Liver (tissue), 8 donors: ENCODE measurements at regions not wholly inside any gene's neighbourhood (a gene's known extent, or its start where the extent isn't known, plus 50 kb on each side); places are given as distances from the start of the nearest gene placed in this dataset.

ENCODE experiments used
- DNase-seq: peaks from one replicate; pipeline ENCODE4 v3.0.0-alpha.2; 2017; ENCODE audit warnings: low spot score
- H3K27ac ChIP-seq, 2 donors: one replicate each; pipeline ENCODE4 v1.7.0; 2013; ENCODE audit warnings: inconsistent platforms in 2 of 2, low read length in 2 of 2, control low read depth in 1 of 2, low read depth in 1 of 2, mild to moderate bottlenecking in 1 of 2
- H3K27me3 ChIP-seq, 4 donors: one replicate each; pipeline versions ENCODE4 v1.6.1 to v1.7.0; 2013; ENCODE audit warnings: low read length in 3 of 4, inconsistent platforms in 1 of 4, mild to moderate bottlenecking in 1 of 4, moderate library complexity in 1 of 4; ENCODE audit not compliant: control insufficient read depth in 4 of 4, insufficient read depth in 4 of 4
- H3K36me3 ChIP-seq, 4 donors: one replicate each; pipeline versions ENCODE4 v1.6.1 to v1.7.0; 2013; ENCODE audit warnings: low read length in 3 of 4, mild to moderate bottlenecking in 3 of 4, low read depth in 1 of 4, moderate library complexity in 1 of 4; ENCODE audit not compliant: control insufficient read depth in 4 of 4, insufficient read depth in 3 of 4
- H3K4me1 ChIP-seq, 4 donors: one replicate each; pipeline versions ENCODE4 v1.6.1 to v1.7.0; 2013; ENCODE audit warnings: low read length in 3 of 4, mild to moderate bottlenecking in 3 of 4, moderate library complexity in 1 of 4; ENCODE audit not compliant: control insufficient read depth in 4 of 4, insufficient read depth in 4 of 4
- H3K4me3 ChIP-seq, 3 donors: one replicate each; pipeline versions ENCODE4 v1.6.1 to v1.7.0; 2013; ENCODE audit warnings: low read length in 3 of 3, control low read depth in 1 of 3, low read depth in 1 of 3, mild to moderate bottlenecking in 1 of 3
- H3K9ac ChIP-seq, 2 donors: one replicate each; pipeline ENCODE4 v1.7.0; 2013; ENCODE audit warnings: low read length in 2 of 2, mild to moderate bottlenecking in 2 of 2, moderate library complexity in 2 of 2, control low read depth in 1 of 2, low read depth in 1 of 2
- H3K9me3 ChIP-seq, 4 donors: one replicate each; pipeline versions ENCODE4 v1.6.1 to v1.7.0; 2013; ENCODE audit warnings: low read length in 3 of 4; ENCODE audit not compliant: control insufficient read depth in 4 of 4
- ATF3 ChIP-seq: IDR thresholded peaks from 2 replicates; pipeline ENCODE4 v1.6.1; 2016; ENCODE audit warnings: antibody characterized with exemption
- CTCF ChIP-seq: fragments of 150-350 bp; IDR thresholded peaks from 2 replicates; pipeline ENCODE4 v1.5.1; 2017; ENCODE audit warnings: improper control_type of control experiment, low read depth, low read length; ENCODE audit not compliant: missing input control
- FOXA1 ChIP-seq: IDR thresholded peaks from 2 replicates; pipeline ENCODE4 v1.6.1; 2016; ENCODE audit warnings: antibody characterized with exemption
- FOXA2 ChIP-seq: IDR thresholded peaks from 2 replicates; pipeline ENCODE4 v1.6.1; 2016; ENCODE audit warnings: antibody characterized with exemption
- HNF4A ChIP-seq, 2 donors: conservative IDR thresholded peaks; 2 replicates each; pipeline ENCODE4 v1.6.1; 2016; ENCODE audit warnings: antibody characterized with exemption in 2 of 2, mild to moderate bottlenecking in 2 of 2
- HNF4G ChIP-seq: IDR thresholded peaks from 2 replicates; pipeline ENCODE4 v1.6.1; 2016; ENCODE audit warnings: antibody characterized with exemption
- JUND ChIP-seq, 2 donors: IDR thresholded peaks; 2 replicates each; pipeline ENCODE4 v1.6.1; 2016; ENCODE audit warnings: antibody characterized with exemption in 2 of 2
- NR2F2 ChIP-seq: IDR thresholded peaks from 2 replicates; pipeline ENCODE4 v1.6.1; 2016; ENCODE audit warnings: antibody characterized with exemption
- RAD21 ChIP-seq, 2 donors: IDR thresholded peaks; 2 replicates each; pipeline ENCODE4 v1.6.1; 2016; ENCODE audit warnings: antibody characterized with exemption in 2 of 2, mild to moderate bottlenecking in 2 of 2
- SP1 ChIP-seq: IDR thresholded peaks from 2 replicates; pipeline ENCODE4 v1.6.1; 2018; ENCODE audit warnings: antibody characterized with exemption, mild to moderate bottlenecking
- TAF1 ChIP-seq: conservative IDR thresholded peaks from 2 replicates; pipeline ENCODE4 v1.6.1; 2016; ENCODE audit warnings: antibody characterized with exemption, mild to moderate bottlenecking
- YY1 ChIP-seq: IDR thresholded peaks from 2 replicates; pipeline ENCODE4 v1.6.1; 2016; ENCODE audit warnings: antibody characterized with exemption, mild to moderate bottlenecking
- whole genome bisulfite sequencing: extraction: QIAGEN DNeasy Blood & Tissue Kit; methylation state at CpG from one replicate; pipeline ENCODE4 v1.1.7; 2013; 5-methylcytosine and 5-hydroxymethylcytosine counted together
- donor health status: healthy.
- donor health status: healthy.
- donor health status: healthy.
- donor health status: healthy.
- donor health status: healthy.

GRCh38 chr21:27688773-27689172 lies 721.9 kb upstream of the ADAMTS5 start (continued):
- no peak for TF ChIP-seq CTCF
- no peak for TF ChIP-seq ATF3
- TF ChIP-seq TAF1 = no peak
- no peak for TF ChIP-seq JUND (IDR thresholded peaks at IDR 0.05)
- no peak for TF ChIP-seq SP1
- TF ChIP-seq HNF4G = no peak
- no peak for TF ChIP-seq HNF4A (conservative IDR thresholded peaks at IDR 0.05)
- TF ChIP-seq FOXA2 = no peak
- no peak for TF ChIP-seq YY1

- WGBS = 90% methylated on average over 2 of the region's 2 CpGs
- no peak overlapping the region for H3K27ac ChIP-seq
- H3K36me3 ChIP-seq = no peaks in the 10 kb centered on the region
- TF ChIP-seq JUND (IDR thresholded peaks at IDR 0.05) = no peak
- no peak for TF ChIP-seq RAD21 (IDR thresholded peaks at IDR 0.05)
- TF ChIP-seq ATF3 = no peak
- no peak for TF ChIP-seq FOXA2
- no peak for TF ChIP-seq FOXA1
- no peak for TF ChIP-seq TAF1
- no peak for TF ChIP-seq CTCF
- no peak for TF ChIP-seq NR2F2
- no peaks in the 10 kb centered on the region for H3K9me3 ChIP-seq
- H3K4me1 ChIP-seq = no peaks in the 10 kb centered on the region
- H3K27me3 ChIP-seq = no peaks in the 10 kb centered on the region
- H3K4me3 ChIP-seq = no peak overlapping the region
- H3K9ac ChIP-seq = no peak overlapping the region
- DNase-seq = no peak
These were observed 716.4 kb upstream of the ADAMTS5 start for GRCh38 chr21:27683292-27683691.

GRCh38 chr21:27681841-27682240 lies 715.0 kb upstream of the ADAMTS5 start:
- TF ChIP-seq CTCF (no peak), HNF4G (no peak)
- Histone ChIP-seq H3K27me3 (no peaks in the 10 kb centered on the region), H3K4me1 (no peaks in the 10 kb centered on the region), H3K36me3 (no peaks in the 10 kb centered on the region), H3K9me3 (no peaks in the 10 kb centered on the region), H3K27ac (no peak overlapping the region), H3K4me3 (no peak overlapping the region), H3K9ac (no peak overlapping the region)
- DNase-seq = no peak
- WGBS = 40% methylated on average over 2 of the region's 2 CpGs
